ENCODE measurements at regions not wholly inside any gene's neighbourhood (a gene's known extent, or its start where the extent isn't known, plus 50 kb on each side); places are given as distances from the start of the nearest gene placed in this dataset.

GRCh38 chr14:61934385-61934784, 172.2 kb downstream of the SNAPC1 start:
- TF ChIP-seq, protein P1, sequence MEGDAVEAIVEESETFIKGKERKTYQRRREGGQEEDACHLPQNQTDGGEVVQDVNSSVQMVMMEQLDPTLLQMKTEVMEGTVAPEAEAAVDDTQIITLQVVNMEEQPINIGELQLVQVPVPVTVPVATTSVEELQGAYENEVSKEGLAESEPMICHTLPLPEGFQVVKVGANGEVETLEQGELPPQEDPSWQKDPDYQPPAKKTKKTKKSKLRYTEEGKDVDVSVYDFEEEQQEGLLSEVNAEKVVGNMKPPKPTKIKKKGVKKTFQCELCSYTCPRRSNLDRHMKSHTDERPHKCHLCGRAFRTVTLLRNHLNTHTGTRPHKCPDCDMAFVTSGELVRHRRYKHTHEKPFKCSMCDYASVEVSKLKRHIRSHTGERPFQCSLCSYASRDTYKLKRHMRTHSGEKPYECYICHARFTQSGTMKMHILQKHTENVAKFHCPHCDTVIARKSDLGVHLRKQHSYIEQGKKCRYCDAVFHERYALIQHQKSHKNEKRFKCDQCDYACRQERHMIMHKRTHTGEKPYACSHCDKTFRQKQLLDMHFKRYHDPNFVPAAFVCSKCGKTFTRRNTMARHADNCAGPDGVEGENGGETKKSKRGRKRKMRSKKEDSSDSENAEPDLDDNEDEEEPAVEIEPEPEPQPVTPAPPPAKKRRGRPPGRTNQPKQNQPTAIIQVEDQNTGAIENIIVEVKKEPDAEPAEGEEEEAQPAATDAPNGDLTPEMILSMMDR (IDR thresholded peaks at IDR 0.05), result no peak
- TF ChIP-seq POLR2A (IDR thresholded peaks at IDR 0.05), result no peak

All from body of pancreas (tissue), 4 donors.